ENCODE measurements at regions not wholly inside any gene's neighbourhood (a gene's known extent, or its start where the extent isn't known, plus 50 kb on each side); places are given as distances from the start of the nearest gene placed in this dataset.
"Not testable (repeated sequence)": the region's sequence is repeated elsewhere in the genome, so short reads cannot be mapped to it uniquely, and the experiment has no call there.

- TF ChIP-seq CTCF (IDR thresholded peaks at IDR 0.05); ETV6 (CRISPR knock-in tag; IDR thresholded peaks at IDR 0.05); ZNF232 (CRISPR knock-in tag; IDR thresholded peaks at IDR 0.05); NR1H2 (CRISPR knock-in tag; IDR thresholded peaks at IDR 0.05); HMGXB4 (CRISPR knock-in tag; IDR thresholded peaks at IDR 0.05); RORB (CRISPR knock-in tag; IDR thresholded peaks at IDR 0.05); ZNF263 (CRISPR knock-in tag; IDR thresholded peaks at IDR 0.05; ENCODE audit: low read depth); ELF4 (CRISPR knock-in tag; IDR thresholded peaks at IDR 0.05; ENCODE audit: low read depth); USF1 (CRISPR knock-in tag; IDR thresholded peaks at IDR 0.05); USF2 (CRISPR knock-in tag; IDR thresholded peaks at IDR 0.05); RELA (CRISPR knock-in tag; IDR thresholded peaks at IDR 0.05; ENCODE audit: borderline replicate concordance); SP1 (CRISPR knock-in tag; conservative IDR thresholded peaks at IDR 0.05): not testable (repeated sequence)
Measured at GRCh38 chr15:44842883-44843282, 106.6 kb downstream of the TRIM69 start.

Data from WTC11 (cell line).